ENCODE measurements at regions not wholly inside any gene's neighbourhood (a gene's known extent, or its start where the extent isn't known, plus 50 kb on each side); places are given as distances from the start of the nearest gene placed in this dataset.

DNA sequence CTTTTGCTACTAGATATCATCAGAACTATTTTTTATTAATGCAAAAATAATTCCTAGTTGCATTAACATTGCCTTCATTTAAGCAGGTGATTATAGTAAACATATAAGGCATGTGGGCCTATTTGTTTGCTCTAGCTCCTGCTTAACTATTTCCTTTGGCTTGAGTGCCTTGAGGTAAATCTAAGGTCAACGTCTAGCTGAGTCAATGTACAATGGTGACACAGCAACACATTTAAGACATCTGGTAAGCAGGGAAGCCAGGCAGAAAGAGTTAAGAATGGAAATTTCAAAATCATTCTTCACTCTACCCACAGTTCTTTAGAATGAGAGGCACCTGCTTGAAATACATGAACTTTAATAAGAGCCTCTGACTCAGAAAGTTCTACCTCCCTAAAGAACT lies 111.9 kb upstream of the FST start:
- TF ChIP-seq, protein P1, sequence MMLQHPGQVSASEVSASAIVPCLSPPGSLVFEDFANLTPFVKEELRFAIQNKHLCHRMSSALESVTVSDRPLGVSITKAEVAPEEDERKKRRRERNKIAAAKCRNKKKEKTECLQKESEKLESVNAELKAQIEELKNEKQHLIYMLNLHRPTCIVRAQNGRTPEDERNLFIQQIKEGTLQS (IDR thresholded peaks at IDR 0.05): no peak
- TF ChIP-seq, protein P2, sequence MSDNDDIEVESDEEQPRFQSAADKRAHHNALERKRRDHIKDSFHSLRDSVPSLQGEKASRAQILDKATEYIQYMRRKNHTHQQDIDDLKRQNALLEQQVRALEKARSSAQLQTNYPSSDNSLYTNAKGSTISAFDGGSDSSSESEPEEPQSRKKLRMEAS (IDR thresholded peaks at IDR 0.05): no peak
- TF ChIP-seq, protein P3, sequence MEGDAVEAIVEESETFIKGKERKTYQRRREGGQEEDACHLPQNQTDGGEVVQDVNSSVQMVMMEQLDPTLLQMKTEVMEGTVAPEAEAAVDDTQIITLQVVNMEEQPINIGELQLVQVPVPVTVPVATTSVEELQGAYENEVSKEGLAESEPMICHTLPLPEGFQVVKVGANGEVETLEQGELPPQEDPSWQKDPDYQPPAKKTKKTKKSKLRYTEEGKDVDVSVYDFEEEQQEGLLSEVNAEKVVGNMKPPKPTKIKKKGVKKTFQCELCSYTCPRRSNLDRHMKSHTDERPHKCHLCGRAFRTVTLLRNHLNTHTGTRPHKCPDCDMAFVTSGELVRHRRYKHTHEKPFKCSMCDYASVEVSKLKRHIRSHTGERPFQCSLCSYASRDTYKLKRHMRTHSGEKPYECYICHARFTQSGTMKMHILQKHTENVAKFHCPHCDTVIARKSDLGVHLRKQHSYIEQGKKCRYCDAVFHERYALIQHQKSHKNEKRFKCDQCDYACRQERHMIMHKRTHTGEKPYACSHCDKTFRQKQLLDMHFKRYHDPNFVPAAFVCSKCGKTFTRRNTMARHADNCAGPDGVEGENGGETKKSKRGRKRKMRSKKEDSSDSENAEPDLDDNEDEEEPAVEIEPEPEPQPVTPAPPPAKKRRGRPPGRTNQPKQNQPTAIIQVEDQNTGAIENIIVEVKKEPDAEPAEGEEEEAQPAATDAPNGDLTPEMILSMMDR (IDR thresholded peaks at IDR 0.05; ENCODE audit: low read depth, low read length, missing input control): no peak
- TF ChIP-seq YY1 (IDR thresholded peaks at IDR 0.05): no peak
- no peak for TF ChIP-seq TAF1 (conservative IDR thresholded peaks at IDR 0.05)
- TF ChIP-seq, protein P4, sequence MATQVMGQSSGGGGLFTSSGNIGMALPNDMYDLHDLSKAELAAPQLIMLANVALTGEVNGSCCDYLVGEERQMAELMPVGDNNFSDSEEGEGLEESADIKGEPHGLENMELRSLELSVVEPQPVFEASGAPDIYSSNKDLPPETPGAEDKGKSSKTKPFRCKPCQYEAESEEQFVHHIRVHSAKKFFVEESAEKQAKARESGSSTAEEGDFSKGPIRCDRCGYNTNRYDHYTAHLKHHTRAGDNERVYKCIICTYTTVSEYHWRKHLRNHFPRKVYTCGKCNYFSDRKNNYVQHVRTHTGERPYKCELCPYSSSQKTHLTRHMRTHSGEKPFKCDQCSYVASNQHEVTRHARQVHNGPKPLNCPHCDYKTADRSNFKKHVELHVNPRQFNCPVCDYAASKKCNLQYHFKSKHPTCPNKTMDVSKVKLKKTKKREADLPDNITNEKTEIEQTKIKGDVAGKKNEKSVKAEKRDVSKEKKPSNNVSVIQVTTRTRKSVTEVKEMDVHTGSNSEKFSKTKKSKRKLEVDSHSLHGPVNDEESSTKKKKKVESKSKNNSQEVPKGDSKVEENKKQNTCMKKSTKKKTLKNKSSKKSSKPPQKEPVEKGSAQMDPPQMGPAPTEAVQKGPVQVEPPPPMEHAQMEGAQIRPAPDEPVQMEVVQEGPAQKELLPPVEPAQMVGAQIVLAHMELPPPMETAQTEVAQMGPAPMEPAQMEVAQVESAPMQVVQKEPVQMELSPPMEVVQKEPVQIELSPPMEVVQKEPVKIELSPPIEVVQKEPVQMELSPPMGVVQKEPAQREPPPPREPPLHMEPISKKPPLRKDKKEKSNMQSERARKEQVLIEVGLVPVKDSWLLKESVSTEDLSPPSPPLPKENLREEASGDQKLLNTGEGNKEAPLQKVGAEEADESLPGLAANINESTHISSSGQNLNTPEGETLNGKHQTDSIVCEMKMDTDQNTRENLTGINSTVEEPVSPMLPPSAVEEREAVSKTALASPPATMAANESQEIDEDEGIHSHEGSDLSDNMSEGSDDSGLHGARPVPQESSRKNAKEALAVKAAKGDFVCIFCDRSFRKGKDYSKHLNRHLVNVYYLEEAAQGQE (IDR thresholded peaks at IDR 0.05): no peak
- TF ChIP-seq RAD21 (IDR thresholded peaks at IDR 0.05): no peak
- no peak for TF ChIP-seq NR2F2 (IDR thresholded peaks at IDR 0.05)

Data from liver (tissue), 3 donors.